ENCODE measurements at regions not wholly inside any gene's neighbourhood (a gene's known extent, or its start where the extent isn't known, plus 50 kb on each side); places are given as distances from the start of the nearest gene placed in this dataset.

- Histone ChIP-seq H3K9me2 (ENCODE audit: insufficient read depth) (no peaks in the 10 kb centered on the region), H3K27me3 (ENCODE audit: insufficient read depth, low read depth) (no peaks in the 10 kb centered on the region), H3K79me2 (ENCODE audit: low read depth) (no peaks in the 10 kb centered on the region), H3K4me3 (peak overlapping the region; percentile 16; the same call in 1 of the 2 replicates), H3K4me2 (peak overlapping the region; percentile 55), H4K20me1 (ENCODE audit: insufficient read depth) (no peaks in the 10 kb centered on the region), H3F3A (ENCODE audit: insufficient read depth, low read depth) (peaks cover 16% of the 10 kb centered on the region; the same call in 1 of the 2 replicates), H3K4me1 (replicated peaks; ENCODE audit: insufficient read depth) (peaks cover 11% of the 10 kb centered on the region), H3K36me3 (ENCODE audit: low read depth) (no peaks in the 10 kb centered on the region), H2AFZ (peak overlapping the region; percentile 26; the same call in 1 of the 2 replicates), H3K9me3 (ENCODE audit: insufficient read depth, low read depth) (no peaks in the 10 kb centered on the region), H3K27ac (peak overlapping the region; percentile 60)
- intact Hi-C loops (cut with micrococcal nuclease; ENCODE audit: unreplicated experiment), result loop anchor here (10.0 kb wide), 1 partner anchor 505 kb away; no protein-coding TSS in a partner anchor
- BruUV-seq (replicated peaks), result no TSS peak
- TF ChIP-seq, protein P1, sequence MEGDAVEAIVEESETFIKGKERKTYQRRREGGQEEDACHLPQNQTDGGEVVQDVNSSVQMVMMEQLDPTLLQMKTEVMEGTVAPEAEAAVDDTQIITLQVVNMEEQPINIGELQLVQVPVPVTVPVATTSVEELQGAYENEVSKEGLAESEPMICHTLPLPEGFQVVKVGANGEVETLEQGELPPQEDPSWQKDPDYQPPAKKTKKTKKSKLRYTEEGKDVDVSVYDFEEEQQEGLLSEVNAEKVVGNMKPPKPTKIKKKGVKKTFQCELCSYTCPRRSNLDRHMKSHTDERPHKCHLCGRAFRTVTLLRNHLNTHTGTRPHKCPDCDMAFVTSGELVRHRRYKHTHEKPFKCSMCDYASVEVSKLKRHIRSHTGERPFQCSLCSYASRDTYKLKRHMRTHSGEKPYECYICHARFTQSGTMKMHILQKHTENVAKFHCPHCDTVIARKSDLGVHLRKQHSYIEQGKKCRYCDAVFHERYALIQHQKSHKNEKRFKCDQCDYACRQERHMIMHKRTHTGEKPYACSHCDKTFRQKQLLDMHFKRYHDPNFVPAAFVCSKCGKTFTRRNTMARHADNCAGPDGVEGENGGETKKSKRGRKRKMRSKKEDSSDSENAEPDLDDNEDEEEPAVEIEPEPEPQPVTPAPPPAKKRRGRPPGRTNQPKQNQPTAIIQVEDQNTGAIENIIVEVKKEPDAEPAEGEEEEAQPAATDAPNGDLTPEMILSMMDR (conservative IDR thresholded peaks at IDR 0.05), result no peak
- TF ChIP-seq EZH2 (IDR thresholded peaks at IDR 0.05; ENCODE audit: low read depth), result no peak
- ChIA-PET POLR2A (ENCODE audit: unreplicated experiment) (no interaction called here), CTCF (no interaction called here)
- DNase-seq, result peak; percentile 46 to 80
These were observed 467.3 kb upstream of the ETAA1 start for GRCh38 chr2:66929632-66930338.

GRCh38 chr2:66930339-66931220 lies 466.6 kb upstream of the ETAA1 start:
- H2AFZ ChIP-seq, result peak overlapping the region; percentile 26; the same call in 1 of the 2 replicates
- intact Hi-C loops (cut with micrococcal nuclease; ENCODE audit: unreplicated experiment), result no loop called here
- CTCF ChIA-PET, result no interaction called here
- peaks cover 11% of the 10 kb centered on the region for H3K4me1 ChIP-seq (replicated peaks; ENCODE audit: insufficient read depth)
- no peaks in the 10 kb centered on the region for H3K9me2 ChIP-seq (ENCODE audit: insufficient read depth)
- BruUV-seq (replicated peaks), result no TSS peak
- peak overlapping the region; percentile 55 for H3K4me2 ChIP-seq
- POLR2A ChIA-PET (ENCODE audit: unreplicated experiment), result no interaction called here
- no peaks in the 10 kb centered on the region for H3K36me3 ChIP-seq (ENCODE audit: low read depth)
- TF ChIP-seq, protein P1 (conservative IDR thresholded peaks at IDR 0.05), result no peak
- no peak for TF ChIP-seq EZH2 (IDR thresholded peaks at IDR 0.05; ENCODE audit: low read depth)
- H3K9me3 ChIP-seq (ENCODE audit: insufficient read depth, low read depth), result no peaks in the 10 kb centered on the region
- H3K79me2 ChIP-seq (ENCODE audit: low read depth), result no peaks in the 10 kb centered on the region
- H3F3A ChIP-seq (ENCODE audit: insufficient read depth, low read depth), result peaks cover 16% of the 10 kb centered on the region; the same call in 1 of the 2 replicates
- no peaks in the 10 kb centered on the region for H3K27me3 ChIP-seq (ENCODE audit: insufficient read depth, low read depth)
- H3K27ac ChIP-seq, result peak overlapping the region; percentile 60
- no peaks in the 10 kb centered on the region for H4K20me1 ChIP-seq (ENCODE audit: insufficient read depth)
- no peak overlapping the region; the same call in 1 of the 2 replicates for H3K4me3 ChIP-seq
- no peak for DNase-seq

- no peak for DNase-seq
- Histone ChIP-seq H3K9me3 (ENCODE audit: insufficient read depth, low read depth) (no peaks in the 10 kb centered on the region; the same call in 1 of the 2 replicates), H2AFZ (no peak overlapping the region), H3K9me2 (ENCODE audit: insufficient read depth) (no peaks in the 10 kb centered on the region), H3K4me2 (no peak overlapping the region), H3K4me1 (replicated peaks; ENCODE audit: insufficient read depth) (no peaks in the 10 kb centered on the region), H3K27ac (no peak overlapping the region), H3K36me3 (ENCODE audit: low read depth) (no peaks in the 10 kb centered on the region), H3K79me2 (ENCODE audit: low read depth) (no peaks in the 10 kb centered on the region), H3F3A (ENCODE audit: insufficient read depth, low read depth) (no peaks in the 10 kb centered on the region), H4K20me1 (ENCODE audit: insufficient read depth) (no peaks in the 10 kb centered on the region), H3K4me3 (no peak overlapping the region), H3K27me3 (ENCODE audit: insufficient read depth, low read depth) (no peaks in the 10 kb centered on the region)
- ChIA-PET POLR2A (ENCODE audit: unreplicated experiment) (no interaction called here), CTCF (no interaction called here)
- BruUV-seq (replicated peaks), result no TSS peak
- intact Hi-C loops (cut with micrococcal nuclease; ENCODE audit: unreplicated experiment), result no loop called here
- TF ChIP-seq, protein P1 (conservative IDR thresholded peaks at IDR 0.05), result no peak
- TF ChIP-seq EZH2 (IDR thresholded peaks at IDR 0.05; ENCODE audit: low read depth), result no peak
These were observed 458.6 kb upstream of the ETAA1 start for GRCh38 chr2:66938471-66938967.
